ENCODE measurements at regions not wholly inside any gene's neighbourhood (a gene's known extent, or its start where the extent isn't known, plus 50 kb on each side); places are given as distances from the start of the nearest gene placed in this dataset.

DNA sequence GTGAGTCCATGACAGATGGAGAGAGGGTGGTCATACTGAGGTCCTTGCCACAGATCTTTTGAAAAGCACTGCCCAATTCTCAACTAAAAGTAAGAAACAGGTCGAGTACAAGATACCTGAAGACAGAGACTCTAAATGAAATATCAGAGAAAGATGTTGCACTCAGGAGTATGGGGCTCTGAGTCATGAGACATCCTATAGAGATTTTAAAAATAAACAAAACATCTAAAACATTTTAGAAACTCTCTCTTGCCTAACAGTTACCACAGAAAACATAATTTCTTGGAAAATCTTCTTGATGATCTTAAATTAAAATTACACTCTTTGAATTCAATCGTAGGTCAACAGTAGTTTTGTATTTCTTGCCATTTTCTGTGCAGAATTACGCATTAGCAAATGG lies 348.9 kb upstream of the MARCKS start:
- H3K4me3 ChIP-seq (ENCODE audit: low read depth in 1 of 3, low read length in 3 of 3) = no peak overlapping the region
- no peaks in the 10 kb centered on the region for H3K9me3 ChIP-seq (ENCODE audit: control insufficient read depth in 4 of 4, low read length in 3 of 4)
- H3K9ac ChIP-seq (ENCODE audit: low read depth in 1 of 2, low read length in 2 of 2) = no peak overlapping the region
- TF ChIP-seq NR2F2 (IDR thresholded peaks at IDR 0.05) = no peak
- no peak for TF ChIP-seq ZBTB33 (IDR thresholded peaks at IDR 0.05)
- TF ChIP-seq JUND (IDR thresholded peaks at IDR 0.05) = no peak
- TF ChIP-seq FOXA2 (IDR thresholded peaks at IDR 0.05) = no peak
- no peak for TF ChIP-seq HNF4A (conservative IDR thresholded peaks at IDR 0.05)
- no peak for TF ChIP-seq FOXA1 (IDR thresholded peaks at IDR 0.05)
- no peak for TF ChIP-seq GABPA (IDR thresholded peaks at IDR 0.05 in 1 of 2, conservative IDR thresholded peaks at IDR 0.05 in 1 of 2)
- no peak for TF ChIP-seq RAD21 (IDR thresholded peaks at IDR 0.05)
- no peak for TF ChIP-seq HNF4G (IDR thresholded peaks at IDR 0.05)
- no peak for TF ChIP-seq SP1 (IDR thresholded peaks at IDR 0.05)
- TF ChIP-seq, protein P1, sequence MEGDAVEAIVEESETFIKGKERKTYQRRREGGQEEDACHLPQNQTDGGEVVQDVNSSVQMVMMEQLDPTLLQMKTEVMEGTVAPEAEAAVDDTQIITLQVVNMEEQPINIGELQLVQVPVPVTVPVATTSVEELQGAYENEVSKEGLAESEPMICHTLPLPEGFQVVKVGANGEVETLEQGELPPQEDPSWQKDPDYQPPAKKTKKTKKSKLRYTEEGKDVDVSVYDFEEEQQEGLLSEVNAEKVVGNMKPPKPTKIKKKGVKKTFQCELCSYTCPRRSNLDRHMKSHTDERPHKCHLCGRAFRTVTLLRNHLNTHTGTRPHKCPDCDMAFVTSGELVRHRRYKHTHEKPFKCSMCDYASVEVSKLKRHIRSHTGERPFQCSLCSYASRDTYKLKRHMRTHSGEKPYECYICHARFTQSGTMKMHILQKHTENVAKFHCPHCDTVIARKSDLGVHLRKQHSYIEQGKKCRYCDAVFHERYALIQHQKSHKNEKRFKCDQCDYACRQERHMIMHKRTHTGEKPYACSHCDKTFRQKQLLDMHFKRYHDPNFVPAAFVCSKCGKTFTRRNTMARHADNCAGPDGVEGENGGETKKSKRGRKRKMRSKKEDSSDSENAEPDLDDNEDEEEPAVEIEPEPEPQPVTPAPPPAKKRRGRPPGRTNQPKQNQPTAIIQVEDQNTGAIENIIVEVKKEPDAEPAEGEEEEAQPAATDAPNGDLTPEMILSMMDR (IDR thresholded peaks at IDR 0.05; ENCODE audit: low read depth, low read length, missing input control) = no peak
- no peak for TF ChIP-seq YY1 (IDR thresholded peaks at IDR 0.05)
- TF ChIP-seq EGR1 (IDR thresholded peaks at IDR 0.05; ENCODE audit: low read depth in 2 of 2) = no peak
- TF ChIP-seq REST (IDR thresholded peaks at IDR 0.05) = no peak
- TF ChIP-seq TAF1 (conservative IDR thresholded peaks at IDR 0.05) = no peak
- H3K27me3 ChIP-seq (ENCODE audit: control insufficient read depth in 4 of 4, insufficient read depth in 4 of 4, low read length in 3 of 4) = no peaks in the 10 kb centered on the region
- 78% methylated on average over 3 of the region's 3 CpGs for WGBS
- DNase-seq (ENCODE audit: low spot score) = no peak
- no peaks in the 10 kb centered on the region for H3K36me3 ChIP-seq (ENCODE audit: control insufficient read depth in 4 of 4, insufficient read depth in 3 of 4, low read depth in 1 of 4, low read length in 3 of 4)
- no peaks in the 10 kb centered on the region for H3K4me1 ChIP-seq (ENCODE audit: control insufficient read depth in 4 of 4, insufficient read depth in 4 of 4, low read length in 3 of 4)
- no peak overlapping the region for H3K27ac ChIP-seq (ENCODE audit: low read depth in 1 of 2, low read length in 2 of 2)

GRCh38 chr6:113511100-113511499 lies 346.0 kb upstream of the MARCKS start:
- no peak overlapping the region for H3K27ac ChIP-seq (ENCODE audit: low read depth in 1 of 2, low read length in 2 of 2)
- WGBS = 92% methylated on average over 2 of the region's 2 CpGs
- H3K9me3 ChIP-seq (ENCODE audit: control insufficient read depth in 4 of 4, low read length in 3 of 4) = no peaks in the 10 kb centered on the region
- H3K36me3 ChIP-seq (ENCODE audit: control insufficient read depth in 4 of 4, insufficient read depth in 3 of 4, low read depth in 1 of 4, low read length in 3 of 4) = no peaks in the 10 kb centered on the region
- DNase-seq (ENCODE audit: low spot score) = no peak
- H3K27me3 ChIP-seq (ENCODE audit: control insufficient read depth in 4 of 4, insufficient read depth in 4 of 4, low read length in 3 of 4) = no peaks in the 10 kb centered on the region
- no peak for TF ChIP-seq FOXA2 (IDR thresholded peaks at IDR 0.05)
- TF ChIP-seq, protein P2, sequence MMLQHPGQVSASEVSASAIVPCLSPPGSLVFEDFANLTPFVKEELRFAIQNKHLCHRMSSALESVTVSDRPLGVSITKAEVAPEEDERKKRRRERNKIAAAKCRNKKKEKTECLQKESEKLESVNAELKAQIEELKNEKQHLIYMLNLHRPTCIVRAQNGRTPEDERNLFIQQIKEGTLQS (IDR thresholded peaks at IDR 0.05) = no peak
- TF ChIP-seq JUND (IDR thresholded peaks at IDR 0.05) = no peak
- no peak for TF ChIP-seq SP1 (IDR thresholded peaks at IDR 0.05)
- TF ChIP-seq FOXA1 (IDR thresholded peaks at IDR 0.05) = no peak
- TF ChIP-seq RXRA (IDR thresholded peaks at IDR 0.05) = no peak
- TF ChIP-seq MAX (IDR thresholded peaks at IDR 0.05) = no peak
- TF ChIP-seq TAF1 (conservative IDR thresholded peaks at IDR 0.05) = no peak
- H3K4me1 ChIP-seq (ENCODE audit: control insufficient read depth in 4 of 4, insufficient read depth in 4 of 4, low read length in 3 of 4) = no peaks in the 10 kb centered on the region
- no peak overlapping the region for H3K4me3 ChIP-seq (ENCODE audit: low read depth in 1 of 3, low read length in 3 of 3)
- no peak overlapping the region for H3K9ac ChIP-seq (ENCODE audit: low read depth in 1 of 2, low read length in 2 of 2)
